ENCODE measurements at regions not wholly inside any gene's neighbourhood (a gene's known extent, or its start where the extent isn't known, plus 50 kb on each side); places are given as distances from the start of the nearest gene placed in this dataset.

- H3K27ac Mint-ChIP-seq, result no peak overlapping the region
- no peaks in the 10 kb centered on the region for H3K36me3 Mint-ChIP-seq
- Histone ChIP-seq H3K9me3 (ENCODE audit: control insufficient read depth, insufficient read depth, low read length) (no peaks in the 10 kb centered on the region), H3K36me3 (ENCODE audit: control insufficient read depth, insufficient read depth, low read length) (no peaks in the 10 kb centered on the region), H3K27me3 (ENCODE audit: control insufficient read depth, insufficient read depth, low read length) (no peaks in the 10 kb centered on the region), H3K4me1 (ENCODE audit: control insufficient read depth, insufficient read depth, low read length) (no peaks in the 10 kb centered on the region), H3K27ac (ENCODE audit: low read length) (no peak overlapping the region), H3K4me3 (ENCODE audit: low read length) (no peak overlapping the region)
- intact Hi-C loops (cut with micrococcal nuclease), result no loop called here
- ATAC-seq, result no peak
- TF ChIP-seq CTCF (IDR thresholded peaks at IDR 0.05), result no peak
- no peak for DNase-seq
- no peak overlapping the region for H3K4me3 Mint-ChIP-seq
- 33% methylated on average over 1 of the region's 1 CpG for WGBS (ENCODE audit: insufficient coverage)
- H3K9me3 Mint-ChIP-seq, result no peaks in the 10 kb centered on the region
- H3K4me1 Mint-ChIP-seq, result no peaks in the 10 kb centered on the region
- peaks cover 6 to 9% of the 10 kb centered on the region in 2 donors for H3K27me3 Mint-ChIP-seq (ENCODE audit: low read depth in 2 of 2)
Measured at GRCh38 chr4:128525992-128526630, 238.5 kb upstream of the PGRMC2 start.

GRCh38 chr4:128525387-128525786 is 237.8 kb upstream of the PGRMC2 start:
- no peaks in the 10 kb centered on the region for H3K4me1 ChIP-seq (ENCODE audit: control insufficient read depth, insufficient read depth, low read length)
- no peaks in the 10 kb centered on the region for H3K9me3 Mint-ChIP-seq
- ATAC-seq (no peak), DNase-seq (no peak)
- H3K9me3 ChIP-seq (ENCODE audit: control insufficient read depth, insufficient read depth, low read length), result no peaks in the 10 kb centered on the region
- H3K36me3 Mint-ChIP-seq, result no peaks in the 10 kb centered on the region
- no peak overlapping the region for H3K4me3 Mint-ChIP-seq
- no peaks in the 10 kb centered on the region for H3K36me3 ChIP-seq (ENCODE audit: control insufficient read depth, insufficient read depth, low read length)
- no peak overlapping the region for H3K27ac ChIP-seq (ENCODE audit: low read length)
- H3K27ac Mint-ChIP-seq, result no peak overlapping the region
- H3K27me3 Mint-ChIP-seq (ENCODE audit: low read depth in 2 of 2), result peaks cover 8 to 9% of the 10 kb centered on the region in 2 donors
- H3K4me3 ChIP-seq (ENCODE audit: low read length), result no peak overlapping the region
- H3K27me3 ChIP-seq (ENCODE audit: control insufficient read depth, insufficient read depth, low read length), result no peaks in the 10 kb centered on the region
- WGBS (ENCODE audit: insufficient coverage), result 67% methylated on average over 4 of the region's 5 CpGs
- intact Hi-C loops (cut with micrococcal nuclease), result no loop called here
- TF ChIP-seq CTCF (IDR thresholded peaks at IDR 0.05), result no peak
- no peaks in the 10 kb centered on the region for H3K4me1 Mint-ChIP-seq

- no peak for DNase-seq
- Histone ChIP-seq H3K4me1 (ENCODE audit: control insufficient read depth, insufficient read depth, low read length) (no peaks in the 10 kb centered on the region), H3K27me3 (ENCODE audit: control insufficient read depth, insufficient read depth, low read length) (no peaks in the 10 kb centered on the region), H3K36me3 (ENCODE audit: control insufficient read depth, insufficient read depth, low read length) (no peaks in the 10 kb centered on the region), H3K9me3 (ENCODE audit: control insufficient read depth, insufficient read depth, low read length) (no peaks in the 10 kb centered on the region), H3K27ac (ENCODE audit: low read length) (no peak overlapping the region), H3K4me3 (ENCODE audit: low read length) (no peak overlapping the region)
- no peak overlapping the region for H3K4me3 Mint-ChIP-seq
- WGBS (ENCODE audit: insufficient coverage), result 95% methylated on average over 4 of the region's 6 CpGs
- H3K36me3 Mint-ChIP-seq, result no peaks in the 10 kb centered on the region
- no peak for TF ChIP-seq CTCF (IDR thresholded peaks at IDR 0.05)
- no peaks in the 10 kb centered on the region for H3K9me3 Mint-ChIP-seq
- H3K4me1 Mint-ChIP-seq, result no peaks in the 10 kb centered on the region
- ATAC-seq, result peak in 1 of 3 donors; percentile 32
- H3K27me3 Mint-ChIP-seq (ENCODE audit: low read depth in 2 of 2), result peaks cover 9% of the 10 kb centered on the region in 2 donors
- intact Hi-C loops (cut with micrococcal nuclease), result no loop called here
- H3K27ac Mint-ChIP-seq, result no peak overlapping the region
Measured at GRCh38 chr4:128524311-128524710, 236.7 kb upstream of the PGRMC2 start.

- Mint-ChIP-seq H3K27me3 (ENCODE audit: low read depth in 2 of 2) (peaks cover 9% of the 10 kb centered on the region in 2 donors), H3K9me3 (no peaks in the 10 kb centered on the region), H3K36me3 (no peaks in the 10 kb centered on the region), H3K4me3 (no peak overlapping the region), H3K4me1 (no peaks in the 10 kb centered on the region), H3K27ac (no peak overlapping the region)
- no peaks in the 10 kb centered on the region for H3K27me3 ChIP-seq (ENCODE audit: control insufficient read depth, insufficient read depth, low read length)
- 93% methylated on average over 3 of the region's 4 CpGs for WGBS (ENCODE audit: insufficient coverage)
- no peak overlapping the region for H3K27ac ChIP-seq (ENCODE audit: low read length)
- no peaks in the 10 kb centered on the region for H3K36me3 ChIP-seq (ENCODE audit: control insufficient read depth, insufficient read depth, low read length)
- H3K4me3 ChIP-seq (ENCODE audit: low read length), result no peak overlapping the region
- H3K9me3 ChIP-seq (ENCODE audit: control insufficient read depth, insufficient read depth, low read length), result no peaks in the 10 kb centered on the region
- no peaks in the 10 kb centered on the region for H3K4me1 ChIP-seq (ENCODE audit: control insufficient read depth, insufficient read depth, low read length)
- ATAC-seq (no peak), DNase-seq (no peak)
- intact Hi-C loops (cut with micrococcal nuclease), result no loop called here
- no peak for TF ChIP-seq CTCF (IDR thresholded peaks at IDR 0.05)
Measured at GRCh38 chr4:128521648-128522111, 234.1 kb upstream of the PGRMC2 start.
